ENCODE measurements at regions not wholly inside any gene's neighbourhood (a gene's known extent, or its start where the extent isn't known, plus 50 kb on each side); places are given as distances from the start of the nearest gene placed in this dataset.

GRCh38 chr6:165782134-165782533 lies 119.1 kb upstream of the PDE10A start:
- TF ChIP-seq CTCF (IDR thresholded peaks at IDR 0.05), result no peak
- TF ChIP-seq EZH2 (IDR thresholded peaks at IDR 0.05; ENCODE audit: borderline replicate concordance, insufficient read depth, low read depth, low read length, poor library complexity, severe bottlenecking), result no peak

Measured in B cell (primary cell).